Fibroblast of peridontal ligament (primary cell): ENCODE measurements at regions not wholly inside any gene's neighbourhood (a gene's known extent, or its start where the extent isn't known, plus 50 kb on each side); places are given as distances from the start of the nearest gene placed in this dataset.

Experiments used
- DNase-seq: peaks from one replicate; pipeline ENCODE4 v3.0.0-alpha.2; 2010; ENCODE audit errors: extremely low read depth

DNA sequence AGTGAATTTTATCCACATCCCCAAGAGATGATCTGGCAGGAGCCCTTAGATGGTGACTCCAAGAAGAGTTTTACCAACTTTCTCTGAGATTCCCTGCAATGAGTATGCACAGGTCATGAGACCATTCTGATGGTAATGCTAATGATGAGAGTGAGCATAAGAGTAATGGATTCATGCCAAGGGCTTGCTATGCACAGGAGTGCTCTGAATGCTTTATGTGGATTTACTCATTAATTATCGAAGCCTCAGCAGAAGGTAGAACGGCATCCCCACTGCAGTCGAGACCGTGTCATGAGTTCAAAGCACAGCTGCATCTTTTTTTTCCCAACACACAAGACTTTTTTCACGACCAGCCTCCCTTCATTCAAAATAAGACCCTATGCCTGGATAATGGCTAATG lies 355.0 kb downstream of the RAB28 start:
- DNase-seq = no peak

DNA sequence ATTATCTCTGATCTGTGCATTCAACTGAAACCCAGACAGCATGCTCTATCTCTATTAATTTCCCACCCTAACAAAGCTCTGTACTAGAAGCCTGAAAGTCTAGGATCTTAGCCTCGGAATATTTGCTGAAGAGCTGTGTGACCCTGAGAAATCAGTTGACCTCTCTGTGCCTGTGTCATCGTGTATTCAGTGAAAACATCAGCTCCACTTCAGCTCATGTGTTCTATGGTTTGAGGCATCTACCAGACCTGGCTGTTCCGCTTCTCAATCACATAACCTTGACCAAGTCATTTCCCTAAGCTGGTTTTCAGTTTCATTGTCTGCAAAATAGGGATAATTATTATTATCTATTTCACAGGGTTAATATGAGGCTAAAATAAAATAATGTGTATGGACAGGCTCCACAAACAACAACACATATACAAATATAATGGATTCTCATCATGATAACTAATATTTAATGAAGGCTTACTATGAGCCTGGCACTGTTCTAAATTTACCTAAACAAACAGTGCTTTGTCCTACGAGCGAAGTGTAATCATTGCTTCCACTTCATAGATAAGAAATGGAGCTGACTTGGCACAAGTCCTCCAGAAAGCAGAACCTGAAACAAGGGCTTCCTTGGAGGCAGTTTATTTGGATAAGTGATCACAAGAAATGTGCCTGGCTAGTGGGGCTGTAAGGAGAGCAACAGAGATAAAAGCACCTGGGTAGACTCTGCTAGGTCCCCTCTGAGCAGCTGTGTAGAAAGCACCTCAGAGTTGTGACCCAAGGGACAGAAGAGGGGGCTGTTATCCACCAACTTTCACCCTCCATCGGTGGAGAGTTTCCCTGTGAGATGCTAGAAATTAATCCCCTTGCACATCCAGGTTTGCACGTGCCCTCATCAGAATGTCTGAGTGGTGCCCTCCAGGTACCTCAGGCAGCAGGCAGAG lies 356.9 kb downstream of the RAB28 start:
- no peak for DNase-seq

DNA sequence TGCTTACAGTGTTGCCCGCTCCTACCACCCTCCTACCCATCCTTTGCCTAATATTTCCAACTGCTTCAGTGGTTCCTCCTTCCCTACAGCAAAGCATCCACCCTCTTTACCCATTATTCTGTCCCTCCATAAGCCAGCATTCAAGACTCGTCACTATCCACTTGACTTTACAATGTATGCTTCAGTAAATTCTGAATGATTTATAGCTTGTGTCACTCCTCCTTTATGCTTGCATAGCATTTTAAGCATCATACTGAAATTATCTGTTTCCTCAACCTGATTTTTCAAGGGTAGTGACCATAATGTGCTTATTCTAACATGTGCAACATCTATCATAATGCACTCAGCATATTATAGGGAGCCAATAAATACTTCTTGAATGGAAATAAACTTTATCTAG lies 365.5 kb downstream of the RAB28 start:
- DNase-seq = no peak

DNA sequence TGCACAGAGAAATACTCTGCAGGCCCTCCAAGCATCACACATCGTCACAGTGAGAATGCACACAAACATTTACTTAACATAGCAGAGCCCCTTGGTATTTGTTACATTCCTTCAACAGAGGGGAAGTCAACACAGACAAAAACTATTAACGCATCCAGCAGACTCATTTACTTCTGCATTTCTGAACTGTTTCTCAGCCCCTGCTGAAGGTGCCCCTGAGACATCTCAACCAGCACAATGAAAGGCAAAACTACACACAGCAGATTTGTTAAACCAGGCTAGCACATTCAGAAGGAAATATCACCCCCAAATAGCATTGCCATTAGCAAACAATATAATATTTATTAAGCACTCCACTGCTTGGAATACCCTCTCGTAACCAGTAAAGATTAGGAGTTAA lies 367.0 kb downstream of the RAB28 start:
- DNase-seq = no peak

DNA sequence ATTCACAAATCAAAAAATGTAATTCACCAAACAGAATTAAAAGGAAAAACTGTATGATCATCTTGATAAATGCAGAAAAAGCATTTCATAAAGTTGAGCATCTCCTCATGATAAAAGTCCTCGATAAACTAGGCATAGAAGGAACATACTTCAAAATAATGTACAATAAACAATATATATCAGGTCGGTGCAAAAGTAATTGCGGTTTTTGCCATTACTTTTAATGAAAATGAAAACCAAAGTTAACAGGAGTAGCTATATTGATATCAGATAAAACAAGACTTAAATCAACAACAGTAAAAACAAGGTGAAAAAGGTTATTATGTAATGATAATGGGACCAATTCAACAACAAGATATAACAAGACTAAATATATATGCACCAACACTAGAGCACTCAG lies 372.1 kb downstream of the RAB28 start:
- DNase-seq = no peak

DNA sequence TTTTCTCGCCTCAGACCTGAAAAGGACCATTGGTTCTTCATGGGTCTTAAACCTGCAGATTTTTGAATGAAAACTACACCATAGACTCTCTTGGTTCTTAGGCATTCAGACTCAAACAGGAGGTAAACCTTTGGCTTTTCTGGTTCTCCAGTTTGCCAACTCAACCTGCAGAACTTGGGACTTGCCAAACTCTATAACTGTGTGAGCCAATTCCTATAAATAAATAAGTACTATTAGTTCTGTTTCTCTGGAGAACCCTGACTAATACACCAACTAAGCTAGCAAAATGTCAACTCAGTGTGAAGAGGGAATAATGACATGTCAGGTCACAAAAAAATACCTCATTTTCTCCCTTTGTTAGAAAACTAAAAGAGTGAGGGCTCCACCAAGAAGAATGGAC lies 374.6 kb downstream of the RAB28 start:
- DNase-seq = no peak

DNA sequence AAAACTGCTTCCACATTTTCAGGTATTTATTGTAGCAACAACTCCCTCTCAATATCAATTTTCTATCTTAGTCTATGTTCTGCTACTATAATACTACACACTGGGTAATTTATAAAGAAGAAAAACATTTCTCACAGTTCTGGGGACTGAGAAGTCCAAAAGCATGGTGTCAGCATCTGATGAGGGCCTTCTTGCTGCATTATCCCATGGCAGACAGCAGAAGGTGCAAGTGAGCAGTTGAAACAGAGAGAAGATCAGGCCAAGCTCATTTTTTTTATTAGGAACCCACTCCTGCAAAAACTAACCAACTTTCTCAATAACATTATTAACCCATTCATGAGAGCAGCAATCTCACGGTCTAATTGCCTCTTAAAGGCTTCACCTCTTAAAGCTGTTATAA lies 376.0 kb downstream of the RAB28 start:
- DNase-seq = no peak

DNA sequence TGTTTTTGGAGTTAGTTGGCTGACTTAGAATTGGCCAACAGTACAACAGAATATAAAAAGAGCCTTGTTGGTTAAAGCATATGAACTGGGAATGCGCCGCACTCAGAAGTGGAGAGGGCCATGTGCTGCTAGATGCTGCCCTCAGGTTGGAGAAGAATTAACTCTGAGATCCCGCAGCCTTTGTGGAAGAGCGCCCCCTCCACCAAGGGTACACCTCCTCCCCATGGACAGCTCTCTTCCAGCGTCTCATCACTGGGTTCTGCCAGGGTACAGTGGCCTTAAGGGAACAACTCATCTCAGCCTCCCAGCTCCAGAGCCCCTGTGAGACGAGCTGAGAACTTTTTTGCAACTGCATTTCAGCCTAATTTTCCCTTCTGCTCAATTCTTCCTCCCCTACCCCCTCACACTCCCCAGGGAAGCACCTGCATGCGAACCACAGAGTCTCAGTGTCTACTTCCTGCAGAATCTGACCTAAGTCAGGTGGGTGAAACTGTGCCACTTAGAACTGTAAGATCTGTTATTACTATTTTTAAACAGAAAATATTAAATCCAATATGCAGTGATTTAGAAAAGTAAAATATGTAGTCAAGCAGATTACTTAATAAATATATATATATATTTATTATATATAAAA lies 380.6 kb downstream of the RAB28 start:
- DNase-seq = no peak

DNA sequence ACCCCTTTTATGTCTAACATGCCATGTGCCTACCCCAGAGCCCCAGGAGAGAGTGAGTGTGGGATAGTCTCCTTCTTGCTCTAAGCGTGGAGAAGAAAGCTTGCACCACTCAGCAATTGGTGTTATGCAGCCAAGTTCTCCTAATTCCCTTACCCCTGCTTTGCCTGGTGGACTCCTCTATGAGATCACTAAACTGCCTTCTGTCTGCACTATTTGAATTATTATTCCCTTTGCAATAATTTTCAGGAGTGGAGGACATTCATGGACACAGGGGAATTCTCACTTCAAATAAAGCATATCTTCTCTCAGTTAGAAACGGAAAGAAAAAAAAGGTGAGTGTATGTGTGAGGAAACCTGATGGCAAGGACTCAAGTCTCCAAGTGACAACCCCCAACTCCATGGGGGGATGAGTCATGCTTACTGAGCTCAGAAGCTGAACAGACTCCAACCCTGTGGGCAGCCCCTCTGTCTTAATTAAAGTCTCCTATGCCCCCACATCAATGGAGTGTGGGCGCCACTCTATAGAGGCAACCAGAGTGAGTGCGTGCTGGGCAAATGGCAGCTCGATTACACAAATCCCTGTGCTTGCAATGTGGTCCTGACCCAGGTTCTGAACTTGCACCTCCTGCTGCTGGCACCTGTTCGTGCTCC lies 381.9 kb downstream of the RAB28 start:
- no peak for DNase-seq

DNA sequence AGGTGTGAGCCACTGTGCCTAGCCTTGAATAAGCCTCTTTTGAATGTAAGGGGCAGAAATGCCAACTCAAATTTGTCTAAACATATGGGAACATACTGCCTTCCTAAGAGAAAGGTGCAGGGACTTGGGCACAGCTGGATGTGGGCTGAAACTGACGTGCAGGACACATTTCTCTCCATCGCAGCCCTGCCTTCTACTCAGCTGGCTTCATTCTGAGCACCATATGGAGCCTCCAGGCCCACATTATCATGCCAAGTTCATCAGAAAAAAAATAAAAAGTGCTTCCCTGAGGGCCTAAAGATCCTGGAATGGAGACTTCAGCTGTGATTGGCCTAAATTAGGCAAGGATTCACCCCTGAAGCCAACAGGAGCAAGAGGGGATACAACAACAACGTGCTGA lies 386.2 kb downstream of the RAB28 start:
- DNase-seq = no peak

DNA sequence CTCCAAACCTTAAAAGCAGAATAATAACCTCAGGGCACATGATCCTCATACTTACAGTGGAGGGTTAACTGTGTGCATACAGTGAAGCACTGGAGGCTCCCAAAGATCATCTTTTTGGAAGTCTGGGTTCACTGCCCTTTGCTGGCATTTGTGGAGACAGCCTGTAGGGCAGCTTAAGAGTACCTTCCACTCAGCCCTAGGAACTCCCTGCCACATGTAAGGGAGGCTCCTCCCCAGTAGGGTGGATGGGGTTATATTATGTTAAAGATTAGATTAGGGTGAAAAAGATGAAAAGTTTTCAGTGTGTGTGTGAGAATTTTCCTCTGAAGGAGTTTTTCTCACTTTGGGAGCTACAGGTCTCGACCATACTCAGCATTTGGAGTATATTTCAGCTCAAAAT lies 388.4 kb downstream of the RAB28 start:
- DNase-seq = no peak

DNA sequence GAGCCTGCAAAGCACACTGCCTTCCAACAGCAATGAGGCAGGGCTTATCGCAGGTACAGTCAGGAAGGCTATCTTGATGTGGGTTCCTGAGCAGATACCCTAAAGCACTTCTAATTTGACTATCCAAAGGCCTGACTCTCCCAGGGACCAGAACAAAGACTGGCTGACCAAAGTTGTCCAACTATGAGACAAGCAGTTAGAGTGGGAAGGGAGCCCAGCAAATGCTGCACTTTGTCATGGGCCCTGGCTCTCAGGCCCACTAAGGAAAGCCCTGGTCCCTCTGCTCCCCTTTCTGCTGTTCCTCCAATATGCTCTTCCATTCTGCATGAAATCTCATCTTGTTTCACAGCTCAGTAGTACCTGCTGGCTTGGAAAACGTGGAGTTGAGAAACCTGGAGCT lies 391.0 kb downstream of the RAB28 start:
- DNase-seq = no peak

DNA sequence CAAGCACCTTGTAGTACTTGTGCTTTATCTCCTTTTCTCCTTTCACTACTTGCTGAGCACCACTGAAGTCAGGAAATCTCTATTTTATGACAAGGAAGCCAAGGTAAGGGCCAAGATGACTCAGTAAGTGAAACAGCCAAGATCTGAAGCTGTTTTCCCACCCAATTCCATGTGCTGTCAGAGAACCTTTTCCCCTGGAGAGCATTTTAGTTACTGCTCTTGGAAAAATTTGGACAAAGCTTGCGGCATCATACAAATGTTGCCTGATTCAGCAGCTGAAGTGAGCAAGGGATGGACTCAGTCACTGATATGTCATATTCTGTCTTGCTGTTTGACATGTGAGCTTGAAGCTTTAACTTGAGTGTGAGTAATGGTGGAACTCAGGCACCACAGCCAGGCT lies 391.4 kb downstream of the RAB28 start:
- no peak for DNase-seq

DNA sequence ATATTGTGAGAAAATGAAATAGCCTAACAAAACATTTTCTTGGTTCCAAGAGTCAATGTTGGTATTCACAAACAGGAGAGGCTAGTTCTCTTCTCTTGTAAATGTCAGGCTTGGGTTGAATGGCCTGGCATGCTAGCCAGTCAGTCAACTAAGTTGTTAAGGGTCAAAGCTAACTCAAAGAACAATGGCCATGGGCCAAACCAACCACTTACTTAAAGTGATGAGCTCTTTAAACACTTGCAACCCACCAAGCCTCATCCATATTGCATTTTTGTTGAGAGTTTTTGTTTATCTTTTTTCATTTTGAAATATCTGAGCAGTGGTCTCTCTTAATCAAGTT lies 394.5 kb downstream of the RAB28 start:
- DNase-seq = no peak

DNA sequence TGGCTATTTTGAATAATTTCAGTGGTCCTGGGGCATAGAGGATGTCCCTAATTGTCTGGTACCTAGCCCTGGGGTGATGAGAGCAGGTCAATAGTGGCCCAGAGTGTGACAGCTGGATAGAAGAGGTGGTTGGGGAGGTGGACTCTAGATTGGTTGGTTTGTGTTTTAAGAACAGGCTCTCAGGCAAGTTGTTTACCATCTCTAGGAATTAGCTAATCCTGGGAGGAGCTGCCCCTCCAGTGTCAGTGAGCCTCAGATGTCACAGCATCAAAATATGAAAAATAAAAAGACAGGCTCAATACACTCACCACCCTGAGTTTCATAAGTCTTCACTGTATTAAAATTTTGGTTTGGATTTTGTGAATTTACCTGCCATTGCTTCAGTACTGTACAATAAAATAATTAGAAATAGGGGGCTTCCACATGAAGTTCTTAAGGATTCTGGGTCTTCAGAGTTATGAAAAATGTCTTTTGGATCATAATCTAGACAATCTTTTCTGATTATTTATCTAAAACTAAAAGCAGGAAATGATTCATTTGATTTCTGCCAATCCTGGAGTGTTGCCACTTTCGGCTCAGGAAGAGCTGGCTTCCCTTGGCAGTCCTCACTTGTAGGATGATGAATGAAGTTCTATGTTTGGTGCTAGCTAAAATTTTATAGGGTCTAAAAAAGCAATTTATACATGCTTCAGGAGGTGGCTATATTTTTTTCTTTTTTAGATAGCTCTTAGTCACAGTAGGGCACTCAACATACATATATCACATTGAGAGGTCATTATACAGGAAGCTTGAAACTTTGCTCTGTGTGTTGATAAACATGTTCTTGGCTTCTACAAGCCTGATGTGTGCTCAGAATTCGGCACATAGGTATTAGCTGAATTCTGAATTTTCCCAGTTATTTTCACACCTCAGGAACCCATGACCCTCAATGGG lies 395.1 kb downstream of the RAB28 start:
- no peak for DNase-seq

DNA sequence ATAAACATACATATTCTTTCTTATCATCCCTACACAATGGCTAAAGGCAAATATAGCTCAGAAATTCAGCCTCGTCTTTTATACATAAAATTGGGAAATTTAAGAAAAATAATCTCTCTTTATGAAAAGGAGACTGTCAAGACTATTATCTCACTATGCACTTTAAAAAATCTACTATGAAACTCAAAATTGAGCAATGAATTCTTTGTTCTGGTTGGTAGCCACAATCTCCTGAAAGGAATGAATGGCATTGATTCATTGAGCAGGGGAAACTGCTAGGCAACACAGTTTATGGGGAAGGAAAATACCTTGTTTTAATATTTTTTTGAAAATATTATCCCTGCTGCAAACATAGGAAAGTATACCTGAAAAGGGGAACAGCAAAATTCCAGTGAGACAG lies 397.1 kb downstream of the RAB28 start:
- DNase-seq = no peak

DNA sequence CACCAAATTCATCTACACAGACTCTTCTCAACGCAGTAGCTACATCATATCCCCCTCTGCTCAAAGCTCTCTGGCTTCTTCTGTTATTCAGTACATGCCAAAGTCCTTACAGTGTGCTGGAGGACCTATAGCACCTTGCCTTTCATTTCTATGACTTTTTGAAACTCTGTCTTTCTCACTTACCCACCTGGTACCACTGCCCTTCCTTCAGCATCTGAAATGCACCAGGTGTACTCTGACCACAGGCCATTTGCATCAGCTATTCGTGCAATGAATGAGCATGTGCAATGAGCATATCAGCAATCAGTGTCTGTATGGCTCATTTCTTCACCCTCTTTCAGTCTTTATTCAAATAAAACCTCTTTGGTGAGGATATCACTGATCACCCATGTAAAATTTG lies 399.9 kb downstream of the RAB28 start:
- no peak for DNase-seq

DNA sequence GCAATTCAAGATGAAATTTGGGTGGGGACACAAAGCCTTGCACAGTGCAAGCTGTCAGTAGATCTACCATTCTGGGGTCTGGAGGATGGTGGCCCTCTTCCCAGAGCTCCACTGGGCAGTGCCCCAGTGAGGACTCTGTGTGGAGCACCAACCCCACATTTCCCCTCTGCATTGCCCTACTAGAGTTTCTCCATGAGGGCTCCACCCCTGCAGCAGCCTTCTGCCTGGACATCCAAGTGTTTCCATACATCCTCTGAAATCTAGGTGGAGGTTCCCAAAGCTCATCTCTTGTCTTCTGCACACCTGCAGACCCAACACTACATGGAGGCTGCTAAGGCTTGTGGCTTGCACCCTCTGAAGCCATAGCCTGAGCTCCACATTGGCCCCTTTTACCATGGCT lies 402.3 kb downstream of the RAB28 start:
- no peak for DNase-seq

DNA sequence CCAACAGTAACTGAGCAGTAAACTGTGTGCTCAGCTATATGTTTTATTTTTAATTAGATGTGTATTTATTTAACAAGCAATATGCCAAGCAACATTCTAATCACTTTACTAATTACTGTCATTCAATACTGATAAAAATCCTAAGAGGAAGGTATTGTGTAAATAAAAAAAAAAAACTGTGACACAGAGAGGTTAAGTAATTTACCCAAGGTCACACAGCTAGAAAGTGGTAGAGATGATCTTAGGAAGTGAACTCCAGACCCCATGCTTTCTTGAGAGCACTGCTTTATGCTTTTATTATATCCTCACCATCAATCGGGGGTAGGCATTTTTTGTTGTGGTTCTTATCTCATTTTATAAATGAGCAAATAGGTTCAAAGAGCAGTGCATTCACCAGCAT lies 417.1 kb downstream of the RAB28 start:
- no peak for DNase-seq

DNA sequence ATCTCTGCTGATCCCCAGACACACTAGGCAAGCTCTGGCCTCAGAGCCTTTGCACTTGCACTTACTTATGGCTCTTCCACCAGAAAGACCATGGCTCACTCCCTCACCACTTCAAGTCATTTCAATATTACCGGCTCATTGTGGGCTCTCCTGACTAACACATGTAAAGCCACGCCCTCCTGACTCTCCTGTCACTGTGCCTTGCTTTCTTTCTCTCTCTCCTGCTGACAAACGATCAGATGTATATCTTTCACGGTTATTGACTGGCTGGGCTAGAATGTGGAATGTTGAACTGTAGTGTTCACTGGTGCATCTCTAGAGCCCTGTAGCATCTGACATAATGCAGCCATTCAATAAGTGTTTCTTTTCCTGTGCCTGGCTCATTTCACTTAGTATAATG lies 425.1 kb downstream of the RAB28 start:
- DNase-seq = no peak

DNA sequence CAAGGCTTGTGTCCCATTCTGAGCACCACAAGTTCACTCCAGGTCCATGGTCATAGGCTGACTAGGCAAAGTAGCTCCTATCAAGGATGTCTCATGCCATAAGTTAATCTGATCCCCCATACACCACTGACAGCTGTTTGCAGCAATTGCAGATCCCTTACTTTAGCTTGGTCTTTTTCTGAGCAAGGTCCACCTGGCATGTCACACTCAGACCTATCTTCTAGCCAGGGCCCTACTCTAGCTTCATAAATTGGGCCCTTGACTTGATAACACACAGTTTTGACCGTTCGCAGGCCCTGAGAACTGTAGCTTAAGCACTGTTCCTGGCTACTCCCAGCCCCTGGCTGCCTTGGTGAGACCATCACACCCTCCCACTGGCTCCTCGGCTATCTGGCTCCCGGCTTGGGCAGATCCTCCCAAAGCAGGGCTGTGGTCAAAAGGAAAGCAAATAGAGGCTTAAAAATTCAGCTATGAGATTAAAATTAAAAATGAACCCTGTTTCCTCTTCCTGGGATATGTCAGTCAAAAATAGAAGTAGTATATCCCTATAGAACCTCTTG lies 427.4 kb downstream of the RAB28 start:
- DNase-seq = no peak
